ENCODE measurements at regions not wholly inside any gene's neighbourhood (a gene's known extent, or its start where the extent isn't known, plus 50 kb on each side); places are given as distances from the start of the nearest gene placed in this dataset.

DNA sequence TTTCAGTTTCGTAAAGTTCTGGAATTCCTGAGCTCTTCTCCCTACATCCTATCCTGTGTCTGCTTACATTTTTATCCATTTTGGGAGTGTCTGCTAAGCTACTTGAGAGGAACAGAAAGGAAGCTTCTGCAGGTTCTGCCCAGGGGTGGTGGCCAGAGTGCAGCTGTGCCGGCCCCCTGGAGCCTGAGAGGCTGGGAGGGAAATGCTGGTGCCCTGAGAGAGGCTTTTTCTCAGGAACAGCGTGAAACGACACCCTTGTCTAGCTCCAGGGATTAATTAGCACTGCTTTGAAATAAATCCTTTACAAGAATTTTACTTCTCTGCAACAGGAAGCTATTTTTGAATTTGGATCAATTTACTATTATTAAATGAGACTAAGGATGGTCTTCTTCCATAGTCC, 165.4 kb downstream of the SLC15A5 start (continued):
- TF ChIP-seq, protein P1, sequence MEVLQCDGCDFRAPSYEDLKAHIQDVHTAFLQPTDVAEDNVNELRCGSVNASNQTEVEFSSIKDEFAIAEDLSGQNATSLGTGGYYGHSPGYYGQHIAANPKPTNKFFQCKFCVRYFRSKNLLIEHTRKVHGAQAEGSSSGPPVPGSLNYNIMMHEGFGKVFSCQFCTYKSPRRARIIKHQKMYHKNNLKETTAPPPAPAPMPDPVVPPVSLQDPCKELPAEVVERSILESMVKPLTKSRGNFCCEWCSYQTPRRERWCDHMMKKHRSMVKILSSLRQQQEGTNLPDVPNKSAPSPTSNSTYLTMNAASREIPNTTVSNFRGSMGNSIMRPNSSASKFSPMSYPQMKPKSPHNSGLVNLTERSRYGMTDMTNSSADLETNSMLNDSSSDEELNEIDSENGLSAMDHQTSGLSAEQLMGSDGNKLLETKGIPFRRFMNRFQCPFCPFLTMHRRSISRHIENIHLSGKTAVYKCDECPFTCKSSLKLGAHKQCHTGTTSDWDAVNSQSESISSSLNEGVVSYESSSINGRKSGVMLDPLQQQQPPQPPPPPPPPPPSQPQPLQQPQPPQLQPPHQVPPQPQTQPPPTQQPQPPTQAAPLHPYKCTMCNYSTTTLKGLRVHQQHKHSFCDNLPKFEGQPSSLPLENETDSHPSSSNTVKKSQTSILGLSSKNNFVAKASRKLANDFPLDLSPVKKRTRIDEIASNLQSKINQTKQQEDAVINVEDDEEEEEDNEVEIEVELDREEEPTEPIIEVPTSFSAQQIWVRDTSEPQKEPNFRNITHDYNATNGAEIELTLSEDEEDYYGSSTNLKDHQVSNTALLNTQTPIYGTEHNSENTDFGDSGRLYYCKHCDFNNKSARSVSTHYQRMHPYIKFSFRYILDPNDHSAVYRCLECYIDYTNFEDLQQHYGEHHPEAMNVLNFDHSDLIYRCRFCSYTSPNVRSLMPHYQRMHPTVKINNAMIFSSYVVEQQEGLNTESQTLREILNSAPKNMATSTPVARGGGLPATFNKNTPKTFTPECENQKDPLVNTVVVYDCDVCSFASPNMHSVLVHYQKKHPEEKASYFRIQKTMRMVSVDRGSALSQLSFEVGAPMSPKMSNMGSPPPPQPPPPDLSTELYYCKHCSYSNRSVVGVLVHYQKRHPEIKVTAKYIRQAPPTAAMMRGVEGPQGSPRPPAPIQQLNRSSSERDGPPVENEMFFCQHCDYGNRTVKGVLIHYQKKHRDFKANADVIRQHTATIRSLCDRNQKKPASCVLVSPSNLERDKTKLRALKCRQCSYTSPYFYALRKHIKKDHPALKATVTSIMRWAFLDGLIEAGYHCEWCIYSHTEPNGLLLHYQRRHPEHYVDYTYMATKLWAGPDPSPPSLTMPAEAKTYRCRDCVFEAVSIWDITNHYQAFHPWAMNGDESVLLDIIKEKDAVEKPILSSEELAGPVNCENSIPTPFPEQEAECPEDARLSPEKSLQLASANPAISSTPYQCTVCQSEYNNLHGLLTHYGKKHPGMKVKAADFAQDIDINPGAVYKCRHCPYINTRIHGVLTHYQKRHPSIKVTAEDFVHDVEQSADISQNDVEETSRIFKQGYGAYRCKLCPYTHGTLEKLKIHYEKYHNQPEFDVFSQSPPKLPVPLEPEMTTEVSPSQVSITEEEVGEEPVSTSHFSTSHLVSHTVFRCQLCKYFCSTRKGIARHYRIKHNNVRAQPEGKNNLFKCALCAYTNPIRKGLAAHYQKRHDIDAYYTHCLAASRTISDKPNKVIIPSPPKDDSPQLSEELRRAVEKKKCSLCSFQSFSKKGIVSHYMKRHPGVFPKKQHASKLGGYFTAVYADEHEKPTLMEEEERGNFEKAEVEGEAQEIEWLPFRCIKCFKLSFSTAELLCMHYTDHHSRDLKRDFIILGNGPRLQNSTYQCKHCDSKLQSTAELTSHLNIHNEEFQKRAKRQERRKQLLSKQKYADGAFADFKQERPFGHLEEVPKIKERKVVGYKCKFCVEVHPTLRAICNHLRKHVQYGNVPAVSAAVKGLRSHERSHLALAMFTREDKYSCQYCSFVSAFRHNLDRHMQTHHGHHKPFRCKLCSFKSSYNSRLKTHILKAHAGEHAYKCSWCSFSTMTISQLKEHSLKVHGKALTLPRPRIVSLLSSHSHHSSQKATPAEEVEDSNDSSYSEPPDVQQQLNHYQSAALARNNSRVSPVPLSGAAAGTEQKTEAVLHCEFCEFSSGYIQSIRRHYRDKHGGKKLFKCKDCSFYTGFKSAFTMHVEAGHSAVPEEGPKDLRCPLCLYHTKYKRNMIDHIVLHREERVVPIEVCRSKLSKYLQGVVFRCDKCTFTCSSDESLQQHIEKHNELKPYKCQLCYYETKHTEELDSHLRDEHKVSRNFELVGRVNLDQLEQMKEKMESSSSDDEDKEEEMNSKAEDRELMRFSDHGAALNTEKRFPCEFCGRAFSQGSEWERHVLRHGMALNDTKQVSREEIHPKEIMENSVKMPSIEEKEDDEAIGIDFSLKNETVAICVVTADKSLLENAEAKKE (CRISPR knock-in tag; IDR thresholded peaks at IDR 0.05), result no peak
- no peak for TF ChIP-seq NANOG (IDR thresholded peaks at IDR 0.05; ENCODE audit: borderline replicate concordance)

DNA sequence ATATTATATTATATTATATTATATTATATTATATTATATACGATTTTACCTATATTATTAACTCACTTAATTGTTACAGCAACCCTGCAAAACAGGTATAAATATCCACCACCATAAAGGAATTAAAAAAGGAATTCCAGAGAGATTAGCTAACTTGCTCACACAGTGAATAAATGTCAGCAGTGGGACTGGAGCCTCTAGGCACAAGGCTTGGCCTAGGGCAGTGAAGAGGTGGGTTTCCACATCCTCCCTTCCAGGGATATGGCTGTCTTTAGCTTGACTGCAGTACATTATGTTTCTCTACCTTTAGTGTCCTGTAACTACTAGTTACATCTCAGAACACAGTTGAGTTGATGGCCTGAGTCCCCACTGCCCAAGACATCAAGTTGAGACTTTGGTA, 166.9 kb downstream of the SLC15A5 start:
- H3K79me2 ChIP-seq (replicated peaks; ENCODE audit: insufficient read depth), result no peaks in the 10 kb centered on the region
- no peak for DNase-seq (ENCODE audit: low spot score)
- no peak for ATAC-seq
- Mint-ChIP-seq H3K4me3 (no peak overlapping the region), H3K9me3 (peaks cover 4% of the 10 kb centered on the region; the same call in 1 of the 3 replicates), H3K36me3 (ENCODE audit: low read depth) (no peaks in the 10 kb centered on the region), H3K4me1 (peaks cover 26% of the 10 kb centered on the region), H3K27ac (no peak overlapping the region), H3K27me3 (ENCODE audit: insufficient read depth, low read depth, poor library complexity) (peaks cover 2% of the 10 kb centered on the region)
- no peaks in the 10 kb centered on the region for H3K27me3 ChIP-seq (ENCODE audit: insufficient read depth)
- H3K36me3 ChIP-seq (ENCODE audit: insufficient read depth), result no peaks in the 10 kb centered on the region
- H3F3A ChIP-seq (replicated peaks; ENCODE audit: low read depth), result no peaks in the 10 kb centered on the region
- no peak overlapping the region for H2AFZ ChIP-seq
- no peaks in the 10 kb centered on the region for H4K20me1 ChIP-seq (replicated peaks; ENCODE audit: insufficient read depth)
- H3K27ac ChIP-seq (ENCODE audit: low read depth), result no peak overlapping the region
- H3K4me3 ChIP-seq, result no peak overlapping the region
- H3K4me1 ChIP-seq (ENCODE audit: insufficient read depth), result peaks cover 16% of the 10 kb centered on the region
- H3K9me2 ChIP-seq (ENCODE audit: insufficient read depth), result no peaks in the 10 kb centered on the region
- no peak overlapping the region for H3K4me2 ChIP-seq
- TF ChIP-seq NANOG (IDR thresholded peaks at IDR 0.05; ENCODE audit: borderline replicate concordance) (no peak), STAT1 (IDR thresholded peaks at IDR 0.05; ENCODE audit: unreplicated experiment) (no peak), ZNF114 (CRISPR knock-in tag; IDR thresholded peaks at IDR 0.05) (no peak), CREB1 (CRISPR knock-in tag; IDR thresholded peaks at IDR 0.05; ENCODE audit: low read depth) (no peak), POLR2AphosphoS5 (IDR thresholded peaks at IDR 0.05; ENCODE audit: low read depth) (no peak), EZH2phosphoT487 (IDR thresholded peaks at IDR 0.05; ENCODE audit: unreplicated experiment) (no peak)
- TF ChIP-seq, protein P2, sequence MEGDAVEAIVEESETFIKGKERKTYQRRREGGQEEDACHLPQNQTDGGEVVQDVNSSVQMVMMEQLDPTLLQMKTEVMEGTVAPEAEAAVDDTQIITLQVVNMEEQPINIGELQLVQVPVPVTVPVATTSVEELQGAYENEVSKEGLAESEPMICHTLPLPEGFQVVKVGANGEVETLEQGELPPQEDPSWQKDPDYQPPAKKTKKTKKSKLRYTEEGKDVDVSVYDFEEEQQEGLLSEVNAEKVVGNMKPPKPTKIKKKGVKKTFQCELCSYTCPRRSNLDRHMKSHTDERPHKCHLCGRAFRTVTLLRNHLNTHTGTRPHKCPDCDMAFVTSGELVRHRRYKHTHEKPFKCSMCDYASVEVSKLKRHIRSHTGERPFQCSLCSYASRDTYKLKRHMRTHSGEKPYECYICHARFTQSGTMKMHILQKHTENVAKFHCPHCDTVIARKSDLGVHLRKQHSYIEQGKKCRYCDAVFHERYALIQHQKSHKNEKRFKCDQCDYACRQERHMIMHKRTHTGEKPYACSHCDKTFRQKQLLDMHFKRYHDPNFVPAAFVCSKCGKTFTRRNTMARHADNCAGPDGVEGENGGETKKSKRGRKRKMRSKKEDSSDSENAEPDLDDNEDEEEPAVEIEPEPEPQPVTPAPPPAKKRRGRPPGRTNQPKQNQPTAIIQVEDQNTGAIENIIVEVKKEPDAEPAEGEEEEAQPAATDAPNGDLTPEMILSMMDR (conservative IDR thresholded peaks at IDR 0.05; ENCODE audit: low read depth in 2 of 2), result no peak
- TF ChIP-seq, protein P3, sequence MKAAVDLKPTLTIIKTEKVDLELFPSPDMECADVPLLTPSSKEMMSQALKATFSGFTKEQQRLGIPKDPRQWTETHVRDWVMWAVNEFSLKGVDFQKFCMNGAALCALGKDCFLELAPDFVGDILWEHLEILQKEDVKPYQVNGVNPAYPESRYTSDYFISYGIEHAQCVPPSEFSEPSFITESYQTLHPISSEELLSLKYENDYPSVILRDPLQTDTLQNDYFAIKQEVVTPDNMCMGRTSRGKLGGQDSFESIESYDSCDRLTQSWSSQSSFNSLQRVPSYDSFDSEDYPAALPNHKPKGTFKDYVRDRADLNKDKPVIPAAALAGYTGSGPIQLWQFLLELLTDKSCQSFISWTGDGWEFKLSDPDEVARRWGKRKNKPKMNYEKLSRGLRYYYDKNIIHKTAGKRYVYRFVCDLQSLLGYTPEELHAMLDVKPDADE (IDR thresholded peaks at IDR 0.05), result no peak
- TF ChIP-seq, protein P4, sequence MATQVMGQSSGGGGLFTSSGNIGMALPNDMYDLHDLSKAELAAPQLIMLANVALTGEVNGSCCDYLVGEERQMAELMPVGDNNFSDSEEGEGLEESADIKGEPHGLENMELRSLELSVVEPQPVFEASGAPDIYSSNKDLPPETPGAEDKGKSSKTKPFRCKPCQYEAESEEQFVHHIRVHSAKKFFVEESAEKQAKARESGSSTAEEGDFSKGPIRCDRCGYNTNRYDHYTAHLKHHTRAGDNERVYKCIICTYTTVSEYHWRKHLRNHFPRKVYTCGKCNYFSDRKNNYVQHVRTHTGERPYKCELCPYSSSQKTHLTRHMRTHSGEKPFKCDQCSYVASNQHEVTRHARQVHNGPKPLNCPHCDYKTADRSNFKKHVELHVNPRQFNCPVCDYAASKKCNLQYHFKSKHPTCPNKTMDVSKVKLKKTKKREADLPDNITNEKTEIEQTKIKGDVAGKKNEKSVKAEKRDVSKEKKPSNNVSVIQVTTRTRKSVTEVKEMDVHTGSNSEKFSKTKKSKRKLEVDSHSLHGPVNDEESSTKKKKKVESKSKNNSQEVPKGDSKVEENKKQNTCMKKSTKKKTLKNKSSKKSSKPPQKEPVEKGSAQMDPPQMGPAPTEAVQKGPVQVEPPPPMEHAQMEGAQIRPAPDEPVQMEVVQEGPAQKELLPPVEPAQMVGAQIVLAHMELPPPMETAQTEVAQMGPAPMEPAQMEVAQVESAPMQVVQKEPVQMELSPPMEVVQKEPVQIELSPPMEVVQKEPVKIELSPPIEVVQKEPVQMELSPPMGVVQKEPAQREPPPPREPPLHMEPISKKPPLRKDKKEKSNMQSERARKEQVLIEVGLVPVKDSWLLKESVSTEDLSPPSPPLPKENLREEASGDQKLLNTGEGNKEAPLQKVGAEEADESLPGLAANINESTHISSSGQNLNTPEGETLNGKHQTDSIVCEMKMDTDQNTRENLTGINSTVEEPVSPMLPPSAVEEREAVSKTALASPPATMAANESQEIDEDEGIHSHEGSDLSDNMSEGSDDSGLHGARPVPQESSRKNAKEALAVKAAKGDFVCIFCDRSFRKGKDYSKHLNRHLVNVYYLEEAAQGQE (IDR thresholded peaks at IDR 0.05; ENCODE audit: unreplicated experiment), result no peak

Data from GM23338 (cell line).